Endothelial cell of umbilical vein (primary cell): ENCODE measurements at regions not wholly inside any gene's neighbourhood (a gene's known extent, or its start where the extent isn't known, plus 50 kb on each side); places are given as distances from the start of the nearest gene placed in this dataset.

ENCODE experiments used
- CTCF ChIP-seq, 2 donors: IDR thresholded peaks; 1 replicate in 1 of 2; 2 replicates in 1 of 2; pipeline ENCODE4 v1.5.1; 2011; ENCODE audit warnings: low read length in 2 of 2, mild to moderate bottlenecking in 2 of 2, moderate library complexity in 2 of 2, control low read depth in 1 of 2, inconsistent platforms in 1 of 2, low read depth in 1 of 2; ENCODE audit not compliant: insufficient read depth in 1 of 2; ENCODE audit errors: extremely low read depth in 1 of 2
- EZH2 ChIP-seq: IDR thresholded peaks from 2 replicates; pipeline ENCODE4 v1.6.1; 2012; ENCODE audit warnings: borderline replicate concordance, low read depth, mild to moderate bottlenecking, moderate library complexity, low read length, inconsistent platforms; ENCODE audit not compliant: severe bottlenecking
- POLR2A ChIP-seq: IDR thresholded peaks from 2 replicates; pipeline ENCODE4 v1.6.1; 2012; ENCODE audit warnings: low read depth, mild to moderate bottlenecking, control low read depth, low read length

- no peak for TF ChIP-seq CTCF (IDR thresholded peaks at IDR 0.05; ENCODE audit: extremely low read depth in 1 of 2, insufficient read depth in 1 of 2, low read depth in 1 of 2, low read length in 2 of 2)
- TF ChIP-seq POLR2A: no peak
- no peak for TF ChIP-seq EZH2
Measured at GRCh38 chr5:18765304-18765703, 1131.0 kb downstream of the TAF11L14 start.
